Effector CD4-positive, alpha-beta T cell (primary cell): ENCODE measurements at regions not wholly inside any gene's neighbourhood (a gene's known extent, or its start where the extent isn't known, plus 50 kb on each side); places are given as distances from the start of the nearest gene placed in this dataset.
"Not testable (repeated sequence)": the region's sequence is repeated elsewhere in the genome, so short reads cannot be mapped to it uniquely, and the experiment has no call there.

ENCODE experiments used
- DNase-seq: peaks from one replicate; pipeline ENCODE4 v3.0.0-alpha.2; 2020

GRCh38 chr2:199131136-199131655 is 326.5 kb downstream of the SATB2 start:
- no peak for DNase-seq

GRCh38 chr2:199130501-199130900 is 327.2 kb downstream of the SATB2 start:
- DNase-seq: no peak

- no peak for DNase-seq
Measured at GRCh38 chr2:199128476-199129229, 329.1 kb downstream of the SATB2 start.

GRCh38 chr2:199119796-199120195 is 337.9 kb downstream of the SATB2 start:
- no peak for DNase-seq

- no peak for DNase-seq
Measured at GRCh38 chr2:199118673-199119112, 339.0 kb downstream of the SATB2 start.

GRCh38 chr2:199115169-199115568 is 342.6 kb downstream of the SATB2 start:
- no peak for DNase-seq

- DNase-seq: no peak
Measured at GRCh38 chr2:199113111-199113510, 344.6 kb downstream of the SATB2 start.

- DNase-seq: no peak
Measured at GRCh38 chr2:199111458-199111857, 346.3 kb downstream of the SATB2 start.

- DNase-seq: no peak
Measured at GRCh38 chr2:199108056-199108455, 349.7 kb downstream of the SATB2 start.

- DNase-seq: no peak
Measured at GRCh38 chr2:199105826-199106225, 351.9 kb downstream of the SATB2 start.

- DNase-seq: no peak
Measured at GRCh38 chr2:199101487-199101886, 356.3 kb downstream of the SATB2 start.

GRCh38 chr2:199100326-199101110 is 357.2 kb downstream of the SATB2 start:
- no peak for DNase-seq

- DNase-seq: no peak
Measured at GRCh38 chr2:199092419-199092818, 365.3 kb downstream of the SATB2 start.

- no peak for DNase-seq
Measured at GRCh38 chr2:199085261-199085660, 372.5 kb downstream of the SATB2 start.

- no peak for DNase-seq
Measured at GRCh38 chr2:199070322-199070949, 387.3 kb downstream of the SATB2 start.

GRCh38 chr2:199064201-199064600 is 393.5 kb downstream of the SATB2 start:
- DNase-seq: no peak

- no peak for DNase-seq
Measured at GRCh38 chr2:199057936-199058335, 399.8 kb downstream of the SATB2 start.

GRCh38 chr2:199055336-199055735 is 402.4 kb downstream of the SATB2 start:
- no peak for DNase-seq

GRCh38 chr2:199042660-199043379 is 414.9 kb downstream of the SATB2 start:
- no peak for DNase-seq

- DNase-seq: no peak
Measured at GRCh38 chr2:199040522-199040921, 417.2 kb downstream of the SATB2 start.

GRCh38 chr2:199033761-199034160 is 424.0 kb downstream of the SATB2 start:
- DNase-seq: not testable (repeated sequence)

GRCh38 chr2:199025146-199025545 is 432.6 kb downstream of the SATB2 start:
- no peak for DNase-seq

GRCh38 chr2:199024224-199024623 is 433.5 kb downstream of the SATB2 start:
- DNase-seq: no peak
